CD4-positive, CD25-positive, alpha-beta regulatory T cell (primary cell): ENCODE measurements at regions not wholly inside any gene's neighbourhood (a gene's known extent, or its start where the extent isn't known, plus 50 kb on each side); places are given as distances from the start of the nearest gene placed in this dataset.
A peak's percentile ranks its signal among the peaks of the same experiment; 100 is the strongest.

ENCODE experiments used
- ATAC-seq, 2 donors: fragments of 150-1000 bp; cut with Tn5 transposase; one replicate each; pipeline ENCODE4 v1.10.0; 2021; ENCODE audit warnings: low read depth in 2 of 2, moderate number of reproducible peaks in 2 of 2, moderate library complexity in 1 of 2
- DNase-seq, 3 donors: peaks; one replicate each; pipeline versions ENCODE4 v3.0.0 to v3.0.0-alpha.2; 2012 to 2022; ENCODE audit warnings: mixed read lengths in 1 of 3
- H3K27ac ChIP-seq: one replicate; pipeline ENCODE4 v1.7.0; 2013; ENCODE audit warnings: mild to moderate bottlenecking, low read length; ENCODE audit not compliant: insufficient read depth, poor library complexity, severe bottlenecking
- H3K27me3 ChIP-seq: one replicate; pipeline ENCODE4 v1.7.0; 2013; ENCODE audit warnings: low read length; ENCODE audit not compliant: control insufficient read depth, insufficient read depth
- H3K36me3 ChIP-seq: one replicate; pipeline ENCODE4 v1.7.0; 2013; ENCODE audit warnings: mild to moderate bottlenecking, low read length, moderate library complexity; ENCODE audit not compliant: control insufficient read depth, insufficient read depth
- H3K4me1 ChIP-seq: 2 replicates; pipeline ENCODE4 v1.7.0; 2013; ENCODE audit warnings: mild to moderate bottlenecking, low read length; ENCODE audit not compliant: insufficient read depth, control insufficient read depth, poor library complexity, severe bottlenecking
- H3K4me3 ChIP-seq: one replicate; pipeline ENCODE4 v1.7.0; 2013; ENCODE audit warnings: low read depth, mild to moderate bottlenecking, low read length, moderate library complexity
- H3K9me3 ChIP-seq, 2 experiments: 1 replicate in 1 of 2; 2 replicates in 1 of 2; pipeline ENCODE4 v1.7.0; 2013; ENCODE audit warnings: low read length in 2 of 2, mild to moderate bottlenecking in 1 of 2, moderate library complexity in 1 of 2; ENCODE audit not compliant: control insufficient read depth in 2 of 2
- H3K27ac Mint-ChIP-seq, 3 donors: one replicate each; pipeline ENCODE4 v1.8.0; 2020 to 2022; ENCODE audit warnings: mild to moderate bottlenecking in 3 of 3, mixed read lengths in 3 of 3, moderate library complexity in 2 of 3
- H3K27me3 Mint-ChIP-seq: one replicate; pipeline ENCODE4 v1.8.0; 2022; ENCODE audit warnings: mild to moderate bottlenecking, mixed read lengths
- H3K36me3 Mint-ChIP-seq: one replicate; pipeline ENCODE4 v1.8.0; 2020; ENCODE audit warnings: mixed read lengths
- H3K4me1 Mint-ChIP-seq, 4 donors: one replicate each; pipeline ENCODE4 v1.8.0; 2020 to 2022; ENCODE audit warnings: mixed read lengths in 4 of 4, mild to moderate bottlenecking in 1 of 4
- H3K4me3 Mint-ChIP-seq, 4 donors: one replicate each; pipeline ENCODE4 v1.8.0; 2020 to 2022; ENCODE audit warnings: mild to moderate bottlenecking in 4 of 4, mixed read lengths in 4 of 4, moderate library complexity in 3 of 4
- H3K9me3 Mint-ChIP-seq, 7 donors: one replicate each; pipeline ENCODE4 v1.8.0; 2020 to 2022; ENCODE audit warnings: mixed read lengths in 7 of 7, mild to moderate bottlenecking in 3 of 7, moderate library complexity in 2 of 7

GRCh38 chr5:5799229-5799628, 376.8 kb downstream of the ICE1 start:
- H3K4me3 Mint-ChIP-seq, result no peak overlapping the region
- no peaks in the 10 kb centered on the region for H3K36me3 Mint-ChIP-seq
- Histone ChIP-seq H3K36me3 (no peaks in the 10 kb centered on the region), H3K27me3 (no peaks in the 10 kb centered on the region), H3K4me1 (no peaks in the 10 kb centered on the region), H3K4me3 (no peak overlapping the region), H3K27ac (no peak overlapping the region), H3K9me3 (no peaks in the 10 kb centered on the region)
- DNase-seq, result no peak
- peaks cover 0 to 3% (median 0%) of the 10 kb centered on the region in 7 donors for H3K9me3 Mint-ChIP-seq
- no peak overlapping the region for H3K27ac Mint-ChIP-seq
- no peak for ATAC-seq
- H3K4me1 Mint-ChIP-seq, result no peaks in the 10 kb centered on the region
- H3K27me3 Mint-ChIP-seq, result peaks cover 13% of the 10 kb centered on the region

GRCh38 chr5:5798462-5798861, 376.0 kb downstream of the ICE1 start:
- Histone ChIP-seq H3K4me3 (no peak overlapping the region), H3K27ac (no peak overlapping the region), H3K27me3 (no peaks in the 10 kb centered on the region), H3K9me3 (no peaks in the 10 kb centered on the region), H3K4me1 (no peaks in the 10 kb centered on the region), H3K36me3 (no peaks in the 10 kb centered on the region)
- DNase-seq (no peak), ATAC-seq (no peak)
- Mint-ChIP-seq H3K4me3 (no peak overlapping the region), H3K36me3 (no peaks in the 10 kb centered on the region), H3K27me3 (peaks cover 13% of the 10 kb centered on the region), H3K9me3 (peaks cover 0 to 3% (median 0%) of the 10 kb centered on the region in 7 donors), H3K27ac (no peak overlapping the region), H3K4me1 (no peaks in the 10 kb centered on the region)

GRCh38 chr5:5798041-5798440, 375.6 kb downstream of the ICE1 start:
- DNase-seq (no peak), ATAC-seq (no peak)
- Histone ChIP-seq H3K27me3 (peaks cover 2% of the 10 kb centered on the region), H3K4me1 (no peaks in the 10 kb centered on the region), H3K27ac (no peak overlapping the region), H3K4me3 (no peak overlapping the region), H3K9me3 (no peaks in the 10 kb centered on the region), H3K36me3 (no peaks in the 10 kb centered on the region)
- no peaks in the 10 kb centered on the region for H3K36me3 Mint-ChIP-seq
- no peak overlapping the region for H3K4me3 Mint-ChIP-seq
- H3K9me3 Mint-ChIP-seq, result peaks cover 0 to 3% (median 0%) of the 10 kb centered on the region in 7 donors
- no peak overlapping the region for H3K27ac Mint-ChIP-seq
- H3K27me3 Mint-ChIP-seq, result peaks cover 12% of the 10 kb centered on the region
- no peaks in the 10 kb centered on the region for H3K4me1 Mint-ChIP-seq

DNA sequence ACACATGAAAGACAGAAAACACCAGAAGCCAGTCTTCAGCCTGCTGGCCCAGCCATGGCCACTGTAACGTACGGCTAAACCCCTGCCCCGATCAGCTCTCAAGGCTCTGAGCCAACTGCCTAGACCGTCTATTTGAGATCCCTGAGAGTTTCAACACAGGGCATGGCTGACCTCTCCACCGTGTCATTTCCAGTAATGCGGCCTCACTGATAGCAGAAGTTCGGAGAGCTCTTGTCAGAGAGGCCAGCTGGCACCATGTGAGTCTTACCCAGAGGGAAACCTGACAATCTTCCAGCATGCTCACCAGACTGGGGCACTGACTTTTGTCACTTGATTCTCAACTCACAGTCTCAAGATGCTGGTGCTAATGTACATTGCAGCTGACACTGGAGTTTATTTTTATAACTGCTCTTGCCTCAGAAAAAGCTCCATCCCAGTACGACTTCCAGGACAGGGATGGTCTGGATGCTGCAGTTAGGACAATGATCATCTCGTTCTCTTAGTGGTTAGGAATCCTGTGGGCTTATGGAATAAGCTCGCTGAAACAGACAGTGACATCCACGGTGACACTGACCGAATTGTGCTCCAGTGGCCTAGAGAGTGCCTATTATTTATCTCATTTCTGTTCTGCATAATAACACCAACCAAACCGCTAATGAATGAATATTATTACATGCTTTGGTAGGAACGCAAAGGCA, 372.7 kb downstream of the ICE1 start:
- peaks cover 2% of the 10 kb centered on the region for H3K27me3 ChIP-seq
- ATAC-seq (no peak), DNase-seq (no peak)
- H3K27ac ChIP-seq, result no peak overlapping the region
- Mint-ChIP-seq H3K4me3 (no peak overlapping the region), H3K9me3 (no peaks in the 10 kb centered on the region), H3K36me3 (no peaks in the 10 kb centered on the region), H3K4me1 (no peaks in the 10 kb centered on the region), H3K27me3 (peaks cover 5% of the 10 kb centered on the region), H3K27ac (no peak overlapping the region)
- no peak overlapping the region for H3K4me3 ChIP-seq
- no peaks in the 10 kb centered on the region for H3K4me1 ChIP-seq
- no peaks in the 10 kb centered on the region for H3K36me3 ChIP-seq
- no peaks in the 10 kb centered on the region for H3K9me3 ChIP-seq

DNA sequence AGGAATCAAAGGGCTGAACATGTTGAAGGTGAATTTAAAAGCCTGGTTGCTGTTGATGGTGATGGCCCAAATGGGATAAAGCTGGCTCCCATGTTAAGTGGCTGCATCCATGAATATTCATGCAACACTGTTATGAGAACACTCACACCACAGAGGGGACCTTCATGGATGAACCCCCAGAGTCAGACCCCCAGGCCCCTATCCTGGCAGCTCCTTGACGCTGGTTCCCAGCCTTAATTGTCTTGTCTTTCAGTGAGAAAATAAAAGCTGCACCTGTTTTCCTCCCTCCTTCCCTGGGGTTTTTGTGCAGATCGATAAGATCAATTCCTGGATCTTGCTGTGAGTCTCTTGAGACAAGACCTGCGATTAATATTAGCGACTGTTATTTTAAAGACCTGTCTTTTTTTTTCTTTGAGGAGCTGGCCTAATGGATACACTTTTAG, 371.7 kb downstream of the ICE1 start:
- Histone ChIP-seq H3K4me3 (no peak overlapping the region), H3K4me1 (no peaks in the 10 kb centered on the region), H3K9me3 (no peaks in the 10 kb centered on the region), H3K27ac (no peak overlapping the region), H3K36me3 (no peaks in the 10 kb centered on the region), H3K27me3 (peaks cover 2% of the 10 kb centered on the region)
- Mint-ChIP-seq H3K9me3 (peaks cover 0 to 3% (median 0%) of the 10 kb centered on the region in 7 donors), H3K4me1 (no peaks in the 10 kb centered on the region), H3K27me3 (peaks cover 5% of the 10 kb centered on the region), H3K36me3 (no peaks in the 10 kb centered on the region), H3K27ac (no peak overlapping the region), H3K4me3 (peak overlapping the region in 1 of 4 donors; percentile 21)
- DNase-seq, result no peak
- ATAC-seq, result no peak

DNA sequence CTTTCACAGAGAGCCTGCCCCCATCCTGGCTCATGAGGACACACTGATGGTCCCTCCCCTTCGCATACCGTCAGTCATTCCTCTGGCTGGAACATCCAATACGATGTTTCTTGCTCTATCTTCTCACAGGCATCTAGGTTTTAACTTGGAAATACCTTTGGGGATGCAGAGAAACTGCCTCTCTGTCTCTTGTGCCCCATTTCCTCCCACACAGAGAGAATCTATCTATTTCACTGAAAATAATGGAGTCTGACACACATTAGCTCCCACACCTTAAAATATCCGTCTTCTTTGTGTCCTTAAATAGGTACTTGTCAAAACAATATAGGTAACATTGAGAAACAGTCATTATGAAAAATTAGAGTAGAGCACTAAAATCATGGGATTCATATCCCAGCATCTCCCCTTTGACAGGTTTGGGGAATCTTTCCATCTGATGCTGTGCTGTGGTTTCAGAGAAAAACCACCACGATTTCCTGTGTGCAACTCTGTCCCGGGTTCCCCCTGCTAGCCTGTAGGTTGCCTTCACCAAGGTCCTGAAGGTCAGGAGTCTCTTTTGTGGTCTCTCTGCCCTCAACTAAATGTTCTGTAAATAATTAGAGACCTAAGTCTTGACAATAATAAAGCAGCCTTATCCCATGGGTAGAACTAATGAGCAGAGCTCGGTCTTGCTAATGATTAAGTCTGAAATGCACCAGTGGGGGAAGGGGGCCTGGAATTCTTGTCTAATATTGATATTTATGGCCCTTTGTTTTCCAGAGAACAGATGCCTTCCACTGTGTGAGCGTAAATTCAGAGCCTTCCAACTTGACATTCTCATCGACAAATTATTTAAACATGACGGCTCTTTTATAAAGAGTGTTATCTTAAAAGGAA, 371.0 kb downstream of the ICE1 start:
- no peaks in the 10 kb centered on the region for H3K9me3 ChIP-seq
- H3K27ac Mint-ChIP-seq, result no peak overlapping the region
- H3K4me3 Mint-ChIP-seq, result no peak overlapping the region
- no peaks in the 10 kb centered on the region for H3K4me1 Mint-ChIP-seq
- no peak overlapping the region for H3K4me3 ChIP-seq
- peaks cover 0 to 4% (median 0%) of the 10 kb centered on the region in 7 donors for H3K9me3 Mint-ChIP-seq
- no peak overlapping the region for H3K27ac ChIP-seq
- peaks cover 2% of the 10 kb centered on the region for H3K27me3 ChIP-seq
- no peaks in the 10 kb centered on the region for H3K4me1 ChIP-seq
- H3K27me3 Mint-ChIP-seq, result peaks cover 2% of the 10 kb centered on the region
- DNase-seq (no peak), ATAC-seq (no peak)
- H3K36me3 Mint-ChIP-seq, result no peaks in the 10 kb centered on the region
- no peaks in the 10 kb centered on the region for H3K36me3 ChIP-seq

DNA sequence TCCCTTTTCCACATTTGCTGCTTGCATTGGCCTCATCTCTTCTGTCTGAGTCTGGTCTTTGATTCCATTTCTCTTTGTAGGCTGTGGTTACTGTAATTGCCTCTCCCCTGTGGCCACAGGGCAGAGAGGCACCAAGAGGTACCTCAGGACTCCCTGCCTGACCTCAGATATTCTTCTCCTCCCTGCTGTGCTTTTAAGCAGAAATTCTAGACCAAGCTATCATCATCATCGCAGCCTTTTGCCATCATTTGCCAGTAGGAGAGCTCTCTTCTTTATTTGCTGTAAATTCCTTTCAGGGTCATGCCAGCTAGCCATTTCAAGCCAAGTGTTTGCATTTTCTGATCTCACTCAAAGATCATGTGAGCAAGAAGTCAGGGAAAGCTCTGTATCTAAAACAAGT, 369.6 kb downstream of the ICE1 start:
- no peak overlapping the region for H3K4me3 Mint-ChIP-seq
- Histone ChIP-seq H3K4me1 (no peaks in the 10 kb centered on the region), H3K27me3 (peaks cover 2% of the 10 kb centered on the region), H3K36me3 (no peaks in the 10 kb centered on the region), H3K9me3 (no peaks in the 10 kb centered on the region), H3K4me3 (no peak overlapping the region), H3K27ac (no peak overlapping the region)
- H3K36me3 Mint-ChIP-seq, result no peaks in the 10 kb centered on the region
- no peak for DNase-seq
- no peaks in the 10 kb centered on the region for H3K4me1 Mint-ChIP-seq
- H3K27me3 Mint-ChIP-seq, result peaks cover 3% of the 10 kb centered on the region
- ATAC-seq, result no peak
- peaks cover 0 to 12% (median 1%) of the 10 kb centered on the region in 7 donors for H3K9me3 Mint-ChIP-seq
- H3K27ac Mint-ChIP-seq, result no peak overlapping the region
